GM12878 (cell line): ENCODE measurements at regions not wholly inside any gene's neighbourhood (a gene's known extent, or its start where the extent isn't known, plus 50 kb on each side); places are given as distances from the start of the nearest gene placed in this dataset.

ENCODE experiments used
- ATAC-seq: fragments of 200-7000 bp; cut with Tn5 transposase; 3 replicates; pipeline ENCODE4 v1.9.1; 2020; ENCODE audit warnings: mild to moderate bottlenecking, moderate library complexity
- BruUV-seq: library from RNA; stranded (reverse); fragments of 400-500 nt; replicated peaks from 2 replicates; lab custom pipeline; 2021; lab: Mats Ljungman, UMichigan
- CTCF ChIA-PET: fragments of 300-600 bp; sonication (Branson Sonifier 250); formaldehyde crosslinking; extraction: SDS; loops from one replicate; lab custom pipeline; 2021; ENCODE audit warnings: inconsistent platforms; lab: Yijun Ruan, JAX
- POLR2A ChIA-PET: fragments of 350-600 bp; formaldehyde crosslinking; extraction: SDS; loops from one replicate; lab custom pipeline; 2021; ENCODE audit warnings: inconsistent platforms; lab: Charles Lee
- RAD21 ChIA-PET: fragments of 300-600 bp; sonication (Branson Sonifier 250); formaldehyde crosslinking; loops from one replicate; lab custom pipeline; 2023; ENCODE audit warnings: antibody characterized with exemption; ENCODE audit not compliant: unreplicated experiment; lab: Charles Lee
- SMC1A ChIA-PET: fragments of 300-600 bp; sonication (Branson Sonifier 250); formaldehyde crosslinking; loops from one replicate; lab custom pipeline; 2023; ENCODE audit not compliant: unreplicated experiment, uncharacterized antibody; lab: Charles Lee
- DNase-seq: peaks from one replicate; pipeline ENCODE4 v3.0.0-alpha.2; 2011; ENCODE audit warnings: low read depth, low spot score
- FAIRE-seq: peaks from 3 replicates; lab custom pipeline; 2011; peaks lifted over from hg19 to GRCh38; lab: Jason Lieb, UNC
- H2AFZ ChIP-seq: 2 replicates; pipeline ENCODE4 v1.6.0; 2011; ENCODE audit warnings: low read depth, low read length, control low read depth; ENCODE audit not compliant: control insufficient read depth
- H3K27ac ChIP-seq: 2 replicates; pipeline ENCODE4 v1.5.1; 2011; ENCODE audit warnings: control low read depth; ENCODE audit not compliant: control insufficient read depth, insufficient read depth
- H3K27me3 ChIP-seq, 2 experiments: replicated peaks in 1 of 2; 2 replicates each; pipeline versions ENCODE4 v1.6.0 to v1.6.1; 2011; ENCODE audit warnings: low read length in 1 of 2; ENCODE audit not compliant: control insufficient read depth in 2 of 2, insufficient read depth in 2 of 2
- H3K36me3 ChIP-seq, 2 experiments: 2 replicates each; pipeline ENCODE4 v1.5.1; 2011; ENCODE audit warnings: low read length in 1 of 2; ENCODE audit not compliant: control insufficient read depth in 2 of 2, insufficient read depth in 2 of 2
- H3K4me1 ChIP-seq: 2 replicates; pipeline ENCODE4 v1.6.1; 2011; ENCODE audit warnings: mild to moderate bottlenecking, low read length, moderate library complexity, mixed read lengths; ENCODE audit not compliant: control insufficient read depth, insufficient read depth
- H3K4me2 ChIP-seq: 2 replicates; pipeline ENCODE4 v1.6.0; 2011; ENCODE audit warnings: control low read depth; ENCODE audit not compliant: control insufficient read depth, insufficient read depth
- H3K4me3 ChIP-seq: fragments of 200-600 bp; sonication (generic); 2 replicates; pipeline ENCODE4 v1.5.1; 2016
- H3K79me2 ChIP-seq: 2 replicates; pipeline ENCODE4 v1.6.0; 2011; ENCODE audit warnings: low read length; ENCODE audit not compliant: control insufficient read depth, insufficient read depth
- H3K9ac ChIP-seq: 2 replicates; pipeline ENCODE4 v1.8.0; 2011; ENCODE audit warnings: low read length, control low read depth, mixed read lengths; ENCODE audit not compliant: control insufficient read depth, insufficient read depth
- H3K9me3 ChIP-seq: replicated peaks from 3 replicates; pipeline ENCODE4 v1.5.1; 2011; ENCODE audit warnings: mild to moderate bottlenecking, low read length; ENCODE audit not compliant: control insufficient read depth, insufficient read depth
- H4K20me1 ChIP-seq: 2 replicates; pipeline ENCODE4 v1.6.0; 2011; ENCODE audit not compliant: control insufficient read depth, insufficient read depth
- BHLHE40 ChIP-seq, 2 experiments: fragments of 450-650 bp in 1 of 2; IDR thresholded peaks; 2 replicates each; pipeline ENCODE4 v1.6.1; 2011 to 2017; ENCODE audit warnings: low read depth in 2 of 2, borderline replicate concordance in 1 of 2, improper control_type of control experiment in 1 of 2, low read length in 1 of 2, mild to moderate bottlenecking in 1 of 2
- POLR2AphosphoS2 ChIP-seq: IDR thresholded peaks from 2 replicates; pipeline ENCODE4 v1.6.1; 2011; ENCODE audit warnings: low read depth, mild to moderate bottlenecking, low read length, improper control_type of control experiment, moderate library complexity
- WGBS: methylation state at CpG from one replicate; pipeline ENCODE4 v1.1.6; 2016; ENCODE audit warnings: low lambda C conversion rate; ENCODE audit not compliant: insufficient replicate concordance, insufficient coverage; ENCODE audit errors: missing lambda C conversion rate; 5-methylcytosine and 5-hydroxymethylcytosine counted together
- in situ Hi-C: fragments of 300-500 bp; cut with MboI; formaldehyde crosslinking; loops from 9 replicates; pipeline ENCODE4 v1.14.3; 2018; ENCODE audit warnings: mixed read lengths
- intact Hi-C: fragments of 100-400 bp; cut with micrococcal nuclease; formaldehyde crosslinking; loops from one replicate; pipeline ENCODE4 v1.14.2; 2022; ENCODE audit not compliant: unreplicated experiment
- TF ChIP-seq, protein P1 (sequence below): fragments of 450-650 bp; IDR thresholded peaks from 2 replicates; pipeline ENCODE4 v1.6.1; 2018; ENCODE audit warnings: mild to moderate bottlenecking, low read depth, moderate library complexity; ENCODE audit not compliant: partially characterized antibody
- TF ChIP-seq, protein P2 (sequence below): IDR thresholded peaks from 2 replicates; pipeline ENCODE4 v1.6.1; 2012; ENCODE audit warnings: low read length, inconsistent platforms
- TF ChIP-seq, protein P3 (sequence below): IDR thresholded peaks from 2 replicates; pipeline ENCODE4 v1.6.1; 2011; ENCODE audit warnings: low read depth, mild to moderate bottlenecking, low read length, moderate library complexity, borderline replicate concordance; ENCODE audit errors: extremely low read depth
- TF ChIP-seq, protein P4 (sequence below): fragments of 450-650 bp; IDR thresholded peaks from 2 replicates; pipeline ENCODE4 v1.6.1; 2016; ENCODE audit warnings: mild to moderate bottlenecking

GRCh38 chr12:58575256-58575655 lies 345.0 kb downstream of the LRIG3 start (continued):
- TF ChIP-seq, protein P1, sequence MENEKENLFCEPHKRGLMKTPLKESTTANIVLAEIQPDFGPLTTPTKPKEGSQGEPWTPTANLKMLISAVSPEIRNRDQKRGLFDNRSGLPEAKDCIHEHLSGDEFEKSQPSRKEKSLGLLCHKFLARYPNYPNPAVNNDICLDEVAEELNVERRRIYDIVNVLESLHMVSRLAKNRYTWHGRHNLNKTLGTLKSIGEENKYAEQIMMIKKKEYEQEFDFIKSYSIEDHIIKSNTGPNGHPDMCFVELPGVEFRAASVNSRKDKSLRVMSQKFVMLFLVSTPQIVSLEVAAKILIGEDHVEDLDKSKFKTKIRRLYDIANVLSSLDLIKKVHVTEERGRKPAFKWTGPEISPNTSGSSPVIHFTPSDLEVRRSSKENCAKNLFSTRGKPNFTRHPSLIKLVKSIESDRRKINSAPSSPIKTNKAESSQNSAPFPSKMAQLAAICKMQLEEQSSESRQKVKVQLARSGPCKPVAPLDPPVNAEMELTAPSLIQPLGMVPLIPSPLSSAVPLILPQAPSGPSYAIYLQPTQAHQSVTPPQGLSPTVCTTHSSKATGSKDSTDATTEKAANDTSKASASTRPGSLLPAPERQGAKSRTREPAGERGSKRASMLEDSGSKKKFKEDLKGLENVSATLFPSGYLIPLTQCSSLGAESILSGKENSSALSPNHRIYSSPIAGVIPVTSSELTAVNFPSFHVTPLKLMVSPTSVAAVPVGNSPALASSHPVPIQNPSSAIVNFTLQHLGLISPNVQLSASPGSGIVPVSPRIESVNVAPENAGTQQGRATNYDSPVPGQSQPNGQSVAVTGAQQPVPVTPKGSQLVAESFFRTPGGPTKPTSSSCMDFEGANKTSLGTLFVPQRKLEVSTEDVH: no peak
- TF ChIP-seq, all 136 proteins: peak for 0

DNA sequence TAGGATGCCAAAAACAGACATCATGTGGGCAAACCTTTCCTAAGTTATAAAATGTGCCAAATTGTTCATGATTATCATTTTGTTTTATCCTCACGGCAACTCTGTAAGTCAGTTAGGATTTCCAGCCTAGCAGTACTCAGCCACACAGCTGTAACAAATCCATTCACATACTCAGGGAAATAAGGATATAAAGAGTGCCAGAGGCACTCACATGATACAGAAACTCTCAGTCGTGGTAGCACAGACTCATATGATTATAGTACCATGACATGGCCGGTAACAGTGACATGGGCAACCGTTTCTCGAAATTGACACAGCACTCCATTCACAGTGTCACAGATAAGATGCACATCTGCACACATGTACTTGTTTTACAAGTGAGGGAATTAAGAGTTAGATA lies 344.2 kb downstream of the LRIG3 start:
- ChIA-PET RAD21 (no interaction called here), CTCF (no interaction called here), SMC1A (interaction anchor here (0.7 kb wide), 1 partner anchor 35 kb away, joined by 3 read pairs; no protein-coding TSS in a partner anchor), POLR2A (no interaction called here)
- H3K4me1 ChIP-seq: no peaks in the 10 kb centered on the region
- no peak for FAIRE-seq
- DNase-seq: no peak
- 55% methylated on average over 5 of the region's 5 CpGs for WGBS
- no peak overlapping the region for H3K27ac ChIP-seq
- H3K27me3 ChIP-seq: no peaks in the 10 kb centered on the region; a peak in 1 of 4 replicates
- in situ Hi-C loops: no loop called here
- H3K79me2 ChIP-seq: no peaks in the 10 kb centered on the region
- no peak overlapping the region for H3K9ac ChIP-seq
- TF ChIP-seq, protein P2, sequence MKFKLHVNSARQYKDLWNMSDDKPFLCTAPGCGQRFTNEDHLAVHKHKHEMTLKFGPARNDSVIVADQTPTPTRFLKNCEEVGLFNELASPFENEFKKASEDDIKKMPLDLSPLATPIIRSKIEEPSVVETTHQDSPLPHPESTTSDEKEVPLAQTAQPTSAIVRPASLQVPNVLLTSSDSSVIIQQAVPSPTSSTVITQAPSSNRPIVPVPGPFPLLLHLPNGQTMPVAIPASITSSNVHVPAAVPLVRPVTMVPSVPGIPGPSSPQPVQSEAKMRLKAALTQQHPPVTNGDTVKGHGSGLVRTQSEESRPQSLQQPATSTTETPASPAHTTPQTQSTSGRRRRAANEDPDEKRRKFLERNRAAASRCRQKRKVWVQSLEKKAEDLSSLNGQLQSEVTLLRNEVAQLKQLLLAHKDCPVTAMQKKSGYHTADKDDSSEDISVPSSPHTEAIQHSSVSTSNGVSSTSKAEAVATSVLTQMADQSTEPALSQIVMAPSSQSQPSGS: no peak
- TF ChIP-seq POLR2AphosphoS2 (no peak), BHLHE40 (IDR thresholded peaks at IDR 0.05; ENCODE audit: borderline replicate concordance in 1 of 2, low read depth in 2 of 2, low read length in 1 of 2) (no peak)
- TF ChIP-seq, protein P3, sequence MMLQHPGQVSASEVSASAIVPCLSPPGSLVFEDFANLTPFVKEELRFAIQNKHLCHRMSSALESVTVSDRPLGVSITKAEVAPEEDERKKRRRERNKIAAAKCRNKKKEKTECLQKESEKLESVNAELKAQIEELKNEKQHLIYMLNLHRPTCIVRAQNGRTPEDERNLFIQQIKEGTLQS: no peak
- TF ChIP-seq, protein P4, sequence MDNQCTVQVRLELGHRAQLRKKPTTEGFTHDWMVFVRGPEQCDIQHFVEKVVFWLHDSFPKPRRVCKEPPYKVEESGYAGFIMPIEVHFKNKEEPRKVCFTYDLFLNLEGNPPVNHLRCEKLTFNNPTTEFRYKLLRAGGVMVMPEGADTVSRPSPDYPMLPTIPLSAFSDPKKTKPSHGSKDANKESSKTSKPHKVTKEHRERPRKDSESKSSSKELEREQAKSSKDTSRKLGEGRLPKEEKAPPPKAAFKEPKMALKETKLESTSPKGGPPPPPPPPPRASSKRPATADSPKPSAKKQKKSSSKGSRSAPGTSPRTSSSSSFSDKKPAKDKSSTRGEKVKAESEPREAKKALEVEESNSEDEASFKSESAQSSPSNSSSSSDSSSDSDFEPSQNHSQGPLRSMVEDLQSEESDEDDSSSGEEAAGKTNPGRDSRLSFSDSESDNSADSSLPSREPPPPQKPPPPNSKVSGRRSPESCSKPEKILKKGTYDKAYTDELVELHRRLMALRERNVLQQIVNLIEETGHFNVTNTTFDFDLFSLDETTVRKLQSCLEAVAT: no peak
- no peaks in the 10 kb centered on the region for H3K9me3 ChIP-seq
- intact Hi-C loops: no loop called here
- no peaks in the 10 kb centered on the region for H3K36me3 ChIP-seq
- no peaks in the 10 kb centered on the region for H4K20me1 ChIP-seq
- no peak overlapping the region for H3K4me2 ChIP-seq
- BruUV-seq: no TSS peak
- no peak overlapping the region for H3K4me3 ChIP-seq
- ATAC-seq: no peak
- no peak overlapping the region for H2AFZ ChIP-seq
